SH-SY5Y (cell line): ENCODE measurements at regions not wholly inside any gene's neighbourhood (a gene's known extent, or its start where the extent isn't known, plus 50 kb on each side); places are given as distances from the start of the nearest gene placed in this dataset.

ENCODE experiments used
- GATA2 ChIP-seq: IDR thresholded peaks from 2 replicates; pipeline ENCODE4 v1.6.1; 2011; ENCODE audit warnings: mild to moderate bottlenecking, low read depth, low read length
- GATA3 ChIP-seq: IDR thresholded peaks from 2 replicates; pipeline ENCODE4 v1.6.1; 2011; ENCODE audit warnings: low read depth, mild to moderate bottlenecking, low read length, moderate library complexity

DNA sequence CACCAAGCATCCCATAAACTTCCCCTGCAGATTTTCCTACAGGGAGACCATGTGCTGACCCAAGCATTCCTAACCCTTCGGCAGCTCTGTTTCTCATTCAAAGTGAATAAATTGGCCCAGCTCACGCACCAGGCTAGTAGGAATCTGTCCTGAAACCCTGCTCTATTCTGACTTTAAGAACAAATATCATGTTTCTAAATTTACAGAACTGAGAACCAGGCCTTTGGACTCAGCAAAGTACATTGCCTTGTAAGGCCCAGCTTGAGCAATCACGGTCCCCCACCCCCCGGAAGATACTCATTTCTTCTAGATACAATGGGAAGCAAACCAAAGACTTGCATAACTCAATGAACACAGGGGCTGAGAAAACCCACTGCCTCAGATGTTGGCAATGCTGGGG lies 160.1 kb upstream of the NFIA start:
- no peak for TF ChIP-seq GATA2
- no peak for TF ChIP-seq GATA3
